ENCODE measurements at regions not wholly inside any gene's neighbourhood (a gene's known extent, or its start where the extent isn't known, plus 50 kb on each side); places are given as distances from the start of the nearest gene placed in this dataset.

- CTCF ChIA-PET = interaction anchor here (0.6 kb wide), 1 partner anchor 11 kb away, joined by 4 read pairs; no protein-coding TSS in a partner anchor
- no peak overlapping the region for H3K14ac ChIP-seq (replicated peaks; ENCODE audit: low read depth, low read length)
These were observed 584.1 kb upstream of the KCND2 start for GRCh38 chr7:119688831-119689230.

More at GRCh38 chr7:119688831-119689230, 584.1 kb upstream of the KCND2 start:
- Histone ChIP-seq H2AK9ac (replicated peaks; ENCODE audit: low read depth, low read length, poor library complexity) (no peak overlapping the region), H3K4me1 (ENCODE audit: control insufficient read depth, insufficient read depth, low read length) (no peaks in the 10 kb centered on the region), H3K27ac (ENCODE audit: insufficient read depth, low read length) (no peak overlapping the region), H3K56ac (ENCODE audit: extremely low read depth, insufficient read depth, low read length) (no peak overlapping the region), H3K9me1 (ENCODE audit: insufficient read depth, low read length) (no peaks in the 10 kb centered on the region), H3K4me2 (ENCODE audit: low read depth, low read length) (no peak overlapping the region), H3K9me3 (ENCODE audit: control insufficient read depth, insufficient read depth, low read length) (no peaks in the 10 kb centered on the region), H2BK120ac (ENCODE audit: low read depth, low read length) (no peak overlapping the region), H4K8ac (ENCODE audit: low read depth in 2 of 2, low read length in 2 of 2) (no peak overlapping the region), H3K4me3 (ENCODE audit: insufficient read depth, low read depth, low read length) (no peak overlapping the region), H2AFZ (replicated peaks; ENCODE audit: low read length, poor library complexity) (no peak overlapping the region), H2BK15ac (ENCODE audit: low read depth, low read length) (no peak overlapping the region), H3K9ac (ENCODE audit: low read depth, low read length) (no peak overlapping the region), H3K36me3 (ENCODE audit: control insufficient read depth, insufficient read depth, low read length) (no peaks in the 10 kb centered on the region), H2BK20ac (ENCODE audit: low read depth, low read length) (no peak overlapping the region), H3K23ac (ENCODE audit: low read depth, low read length) (no peak overlapping the region), H3K79me1 (ENCODE audit: low read depth in 1 of 2, low read length in 2 of 2) (no peaks in the 10 kb centered on the region), H2AK5ac (ENCODE audit: low read depth, low read length) (no peak overlapping the region), H3K18ac (ENCODE audit: low read depth, low read length) (no peak overlapping the region), H4K5ac (ENCODE audit: low read depth, low read length) (no peak overlapping the region), H2BK5ac (ENCODE audit: low read depth, low read length, poor library complexity, severe bottlenecking) (no peak overlapping the region), H4K20me1 (ENCODE audit: insufficient read depth, low read length) (no peaks in the 10 kb centered on the region), H3K4ac (ENCODE audit: low read depth, low read length) (no peak overlapping the region), H4K91ac (ENCODE audit: insufficient read depth, low read depth, low read length) (no peak overlapping the region), H3K27me3 (ENCODE audit: control insufficient read depth, insufficient read depth, low read length) (no peaks in the 10 kb centered on the region)
- no peak for DNase-seq
- dilution Hi-C loops (cut with HindIII; ENCODE audit: low sequenced_read_pairs, unreplicated experiment) (no loop called here), in situ Hi-C loops (cut with MboI; ENCODE audit: low sequenced_read_pairs) (no loop called here), intact Hi-C loops (cut with micrococcal nuclease) (loop anchor here (10.0 kb wide), 1 partner anchor 586 kb away; the partner anchor contains the start of gene KCND2)
- no CpG with 5 or more reads among the region's 2 CpGs for WGBS, 2 experiments (ENCODE audit: extremely low coverage in 2 of 2, insufficient read length in 1 of 2)
- no peak for ATAC-seq (ENCODE audit: low read depth)
- TF ChIP-seq POLR2A (IDR thresholded peaks at IDR 0.05; ENCODE audit: low read depth, low read length) (no peak), FOS (IDR thresholded peaks at IDR 0.05; ENCODE audit: low read depth, low read length) (no peak), BHLHE40 (IDR thresholded peaks at IDR 0.05; ENCODE audit: low read depth, low read length) (no peak), CTCF (conservative IDR thresholded peaks at IDR 0.05; ENCODE audit: low read depth, low read length) (no peak), MAZ (IDR thresholded peaks at IDR 0.05; ENCODE audit: borderline replicate concordance, low read depth, low read length) (no peak), MAFK (IDR thresholded peaks at IDR 0.05; ENCODE audit: low read depth, low read length) (no peak)
- POLR2A ChIA-PET (ENCODE audit: unreplicated experiment) = no interaction called here
- no TSS peak for BruUV-seq (replicated peaks)

Measured in IMR-90 (cell line).